ENCODE measurements at regions not wholly inside any gene's neighbourhood (a gene's known extent, or its start where the extent isn't known, plus 50 kb on each side); places are given as distances from the start of the nearest gene placed in this dataset.

GRCh38 chr20:11502061-11502460 is 415.6 kb upstream of the BTBD3 start:
- no peak for TF ChIP-seq POLR2A (IDR thresholded peaks at IDR 0.05)
- TF ChIP-seq, protein P1, sequence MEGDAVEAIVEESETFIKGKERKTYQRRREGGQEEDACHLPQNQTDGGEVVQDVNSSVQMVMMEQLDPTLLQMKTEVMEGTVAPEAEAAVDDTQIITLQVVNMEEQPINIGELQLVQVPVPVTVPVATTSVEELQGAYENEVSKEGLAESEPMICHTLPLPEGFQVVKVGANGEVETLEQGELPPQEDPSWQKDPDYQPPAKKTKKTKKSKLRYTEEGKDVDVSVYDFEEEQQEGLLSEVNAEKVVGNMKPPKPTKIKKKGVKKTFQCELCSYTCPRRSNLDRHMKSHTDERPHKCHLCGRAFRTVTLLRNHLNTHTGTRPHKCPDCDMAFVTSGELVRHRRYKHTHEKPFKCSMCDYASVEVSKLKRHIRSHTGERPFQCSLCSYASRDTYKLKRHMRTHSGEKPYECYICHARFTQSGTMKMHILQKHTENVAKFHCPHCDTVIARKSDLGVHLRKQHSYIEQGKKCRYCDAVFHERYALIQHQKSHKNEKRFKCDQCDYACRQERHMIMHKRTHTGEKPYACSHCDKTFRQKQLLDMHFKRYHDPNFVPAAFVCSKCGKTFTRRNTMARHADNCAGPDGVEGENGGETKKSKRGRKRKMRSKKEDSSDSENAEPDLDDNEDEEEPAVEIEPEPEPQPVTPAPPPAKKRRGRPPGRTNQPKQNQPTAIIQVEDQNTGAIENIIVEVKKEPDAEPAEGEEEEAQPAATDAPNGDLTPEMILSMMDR (IDR thresholded peaks at IDR 0.05): no peak
